MG63 (cell line): ENCODE measurements at regions not wholly inside any gene's neighbourhood (a gene's known extent, or its start where the extent isn't known, plus 50 kb on each side); places are given as distances from the start of the nearest gene placed in this dataset.

Experiments used
- DNase-seq: peaks from one replicate; pipeline ENCODE4 v3.0.0-alpha.2; 2020
- H3K27me3 ChIP-seq: fragments of 250-450 bp; sonication (Bioruptor Pico); 2 replicates; pipeline ENCODE4 v1.5.1; 2020; ENCODE audit warnings: mild to moderate bottlenecking, moderate library complexity
- H3K36me3 ChIP-seq: fragments of 250-450 bp; sonication (Bioruptor Pico); 2 replicates; pipeline ENCODE4 v1.5.1; 2020; ENCODE audit warnings: mild to moderate bottlenecking, moderate library complexity
- H3K4me3 ChIP-seq: fragments of 250-450 bp; sonication (Bioruptor Pico); 2 replicates; pipeline ENCODE4 v1.5.1; 2020; ENCODE audit warnings: mild to moderate bottlenecking, moderate library complexity
- H3K9me3 ChIP-seq: fragments of 250-450 bp; sonication (Bioruptor Pico); 2 replicates; pipeline ENCODE4 v1.5.1; 2020; ENCODE audit warnings: mild to moderate bottlenecking, moderate library complexity

DNA sequence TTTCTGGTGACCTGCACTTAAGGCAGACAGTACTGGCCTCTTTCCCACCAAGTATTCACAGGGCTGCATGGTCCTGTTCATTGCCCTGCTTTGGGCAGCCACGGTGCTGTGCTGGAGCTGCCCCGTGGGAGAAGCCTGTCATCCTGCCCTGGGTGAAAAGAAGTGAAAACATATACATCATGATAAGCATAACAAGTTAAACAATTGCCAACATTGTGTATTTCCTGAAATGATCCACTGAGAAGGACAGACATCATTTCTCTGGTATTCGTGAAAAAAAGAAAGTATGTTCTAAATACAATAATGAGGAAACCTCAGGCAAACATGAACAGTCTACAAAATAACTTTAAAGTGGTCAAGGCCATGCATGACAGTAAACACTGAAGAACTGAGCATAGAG lies 393.1 kb downstream of the TMEM135 start:
- DNase-seq = no peak
- Histone ChIP-seq H3K27me3 (no peaks in the 10 kb centered on the region), H3K4me3 (no peak overlapping the region), H3K36me3 (no peaks in the 10 kb centered on the region), H3K9me3 (no peaks in the 10 kb centered on the region)

DNA sequence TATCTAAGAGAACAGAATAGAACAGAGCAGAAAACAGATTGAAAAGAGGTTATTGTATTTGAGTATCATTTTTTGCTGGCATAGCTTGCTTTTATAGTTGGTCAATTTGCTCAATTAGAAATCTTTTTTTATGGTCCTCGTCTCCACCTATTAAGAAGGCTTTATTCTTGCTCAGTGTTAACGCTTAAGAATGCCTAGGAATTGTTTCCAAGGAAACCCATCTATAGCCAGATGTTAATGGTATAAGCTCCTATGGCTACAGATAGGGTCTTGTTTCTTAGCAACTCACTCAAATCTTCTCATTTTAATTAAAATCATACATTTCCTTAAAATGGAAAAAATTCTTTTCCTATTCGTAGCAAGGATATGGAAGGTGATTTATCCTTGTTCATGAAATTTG lies 392.3 kb downstream of the TMEM135 start:
- no peaks in the 10 kb centered on the region for H3K27me3 ChIP-seq
- no peak overlapping the region for H3K4me3 ChIP-seq
- H3K36me3 ChIP-seq = no peaks in the 10 kb centered on the region
- H3K9me3 ChIP-seq = no peaks in the 10 kb centered on the region
- DNase-seq = no peak

DNA sequence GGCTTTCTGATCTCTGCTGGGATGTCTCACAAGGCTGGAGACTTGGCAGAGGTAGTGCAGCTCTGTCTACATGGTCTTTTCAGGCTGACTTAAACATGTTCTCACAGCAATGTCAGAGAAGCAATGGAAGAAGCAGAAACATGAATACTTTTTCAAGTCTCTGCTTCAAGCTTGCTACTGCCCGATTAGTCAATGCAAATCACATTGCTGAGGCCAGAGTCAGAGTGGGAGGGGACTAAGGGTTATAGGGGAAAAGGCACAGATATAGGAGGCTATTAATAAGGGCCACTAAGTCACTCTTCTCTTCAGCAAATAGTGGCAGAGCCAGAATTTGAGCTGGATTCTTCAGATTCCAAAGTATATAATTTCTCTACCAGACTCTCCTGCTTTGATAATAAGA lies 390.5 kb downstream of the TMEM135 start:
- Histone ChIP-seq H3K27me3 (no peaks in the 10 kb centered on the region), H3K9me3 (no peaks in the 10 kb centered on the region), H3K4me3 (no peak overlapping the region), H3K36me3 (no peaks in the 10 kb centered on the region)
- peak; percentile 48 for DNase-seq

DNA sequence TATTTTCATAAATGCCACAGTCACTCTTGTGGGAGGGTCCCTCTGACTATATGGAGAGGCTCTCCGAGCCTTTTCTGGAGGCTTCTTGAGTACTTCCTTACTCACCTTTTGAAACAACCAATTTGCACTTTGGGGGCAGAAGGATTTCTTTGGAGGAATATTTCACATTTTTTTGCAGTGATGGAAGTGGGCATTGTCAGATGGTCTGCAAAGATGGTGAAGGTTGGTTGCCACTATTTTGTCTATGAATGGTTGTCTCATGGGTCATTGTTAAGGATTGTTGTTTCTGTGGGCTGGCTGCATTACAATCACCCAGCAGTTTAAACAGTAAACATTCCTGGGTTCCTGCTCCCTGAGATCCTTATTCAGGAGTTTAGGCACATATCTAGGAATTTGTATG lies 388.2 kb downstream of the TMEM135 start:
- Histone ChIP-seq H3K27me3 (no peaks in the 10 kb centered on the region), H3K9me3 (no peaks in the 10 kb centered on the region), H3K4me3 (no peak overlapping the region), H3K36me3 (no peaks in the 10 kb centered on the region)
- peak; percentile 33 for DNase-seq

DNA sequence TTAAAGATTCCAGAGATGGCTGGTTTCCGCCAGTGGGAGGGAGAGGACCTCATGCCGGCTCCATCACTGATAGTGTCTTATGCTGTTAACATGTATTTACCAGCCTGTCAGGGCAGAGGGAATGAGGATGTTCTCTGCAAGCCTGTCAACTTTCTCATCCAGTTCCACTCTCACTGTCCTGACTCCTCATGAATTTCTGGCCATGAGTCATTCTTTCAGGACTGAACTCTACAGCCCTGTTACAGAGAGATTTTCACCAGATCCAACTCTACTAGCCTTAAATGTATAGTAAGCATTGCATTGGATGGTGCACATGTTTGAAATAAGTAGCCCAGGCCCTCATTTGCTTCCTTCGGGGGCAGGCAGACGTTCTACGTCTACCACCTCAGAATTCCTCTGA lies 387.7 kb downstream of the TMEM135 start:
- H3K4me3 ChIP-seq = no peak overlapping the region
- no peak for DNase-seq
- no peaks in the 10 kb centered on the region for H3K9me3 ChIP-seq
- no peaks in the 10 kb centered on the region for H3K36me3 ChIP-seq
- H3K27me3 ChIP-seq = no peaks in the 10 kb centered on the region

DNA sequence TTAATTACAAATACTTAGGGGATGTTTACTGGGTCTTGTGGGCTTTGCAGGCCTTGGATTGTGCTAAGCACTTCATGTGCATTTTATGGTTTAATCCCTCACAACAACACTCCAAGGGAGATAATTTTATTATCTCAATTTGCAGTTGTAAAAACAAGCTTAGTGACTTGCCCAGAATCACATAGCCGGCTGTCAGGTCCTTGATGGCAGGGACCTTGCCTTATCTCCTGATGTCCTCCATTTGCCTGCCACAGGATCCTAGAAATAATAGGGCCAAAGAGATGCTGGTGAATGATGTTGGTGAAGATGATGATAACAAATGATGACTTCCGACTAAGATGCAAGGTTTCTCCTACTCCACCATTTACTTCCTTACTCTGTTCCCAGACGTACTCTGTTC lies 385.4 kb downstream of the TMEM135 start:
- H3K36me3 ChIP-seq = no peaks in the 10 kb centered on the region
- no peaks in the 10 kb centered on the region for H3K9me3 ChIP-seq
- no peak for DNase-seq
- no peaks in the 10 kb centered on the region for H3K27me3 ChIP-seq
- H3K4me3 ChIP-seq = no peak overlapping the region

DNA sequence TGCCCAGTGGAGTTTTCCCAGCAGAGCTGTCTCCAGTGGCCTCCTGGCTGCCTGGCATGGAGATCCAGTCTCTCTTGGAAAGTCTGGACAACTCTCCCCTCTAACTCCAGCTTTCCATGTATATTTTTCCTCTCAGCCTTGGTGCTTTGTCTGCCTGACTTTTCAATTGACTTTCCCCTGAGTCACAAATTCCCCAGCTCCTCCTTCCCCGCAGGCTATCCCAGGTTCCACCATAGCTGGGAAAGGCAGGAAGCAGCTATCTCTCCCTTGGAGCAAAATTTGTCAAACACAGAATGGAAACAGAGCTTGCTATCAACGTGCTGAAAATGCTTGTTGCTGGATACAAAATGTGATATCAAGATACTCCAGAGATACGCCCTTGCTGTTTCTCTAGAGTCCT lies 384.8 kb downstream of the TMEM135 start:
- no peak for DNase-seq
- H3K4me3 ChIP-seq = no peak overlapping the region
- no peaks in the 10 kb centered on the region for H3K36me3 ChIP-seq
- no peaks in the 10 kb centered on the region for H3K9me3 ChIP-seq
- H3K27me3 ChIP-seq = no peaks in the 10 kb centered on the region

DNA sequence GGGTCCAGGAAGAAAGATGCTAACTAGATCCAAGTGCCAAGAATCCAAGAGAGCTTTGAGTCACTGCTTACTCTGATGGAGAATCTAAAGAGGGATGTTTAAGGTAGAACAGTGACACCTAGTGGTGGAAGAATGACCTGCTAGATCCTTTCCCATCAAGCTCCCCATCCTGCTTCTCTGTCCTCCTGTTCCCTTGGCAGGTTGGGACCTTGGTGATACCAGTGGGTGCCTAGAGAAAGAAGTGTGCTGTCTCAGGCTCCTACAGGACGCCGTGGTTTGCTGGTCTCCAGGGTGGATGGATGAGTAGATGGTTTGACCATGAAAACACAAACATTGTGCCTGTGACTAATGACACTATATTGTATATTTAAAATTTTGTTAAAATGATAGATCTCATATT lies 383.7 kb downstream of the TMEM135 start:
- no peak for DNase-seq
- H3K9me3 ChIP-seq = no peaks in the 10 kb centered on the region
- no peak overlapping the region for H3K4me3 ChIP-seq
- H3K36me3 ChIP-seq = no peaks in the 10 kb centered on the region
- no peaks in the 10 kb centered on the region for H3K27me3 ChIP-seq

DNA sequence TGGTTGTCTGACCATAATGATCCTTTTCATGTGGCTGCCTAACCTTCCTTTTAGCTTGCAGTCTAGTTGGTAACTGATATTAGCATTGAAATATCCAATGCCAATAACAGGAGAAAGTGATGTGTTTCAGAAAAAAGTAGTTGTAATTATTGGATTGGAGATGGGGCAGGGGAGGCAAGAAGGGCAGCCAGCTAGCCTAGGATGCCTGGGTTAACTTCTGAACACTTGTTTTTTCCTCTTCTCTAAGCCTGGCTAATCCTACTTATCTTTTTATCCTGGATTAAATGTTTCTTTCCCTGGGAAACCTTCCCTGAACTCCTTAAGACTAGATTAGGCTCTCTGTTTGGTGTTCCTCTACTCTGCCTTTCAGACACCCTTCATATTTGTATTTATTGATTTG lies 380.2 kb downstream of the TMEM135 start:
- no peaks in the 10 kb centered on the region for H3K27me3 ChIP-seq
- no peaks in the 10 kb centered on the region for H3K9me3 ChIP-seq
- H3K4me3 ChIP-seq = no peak overlapping the region
- DNase-seq = no peak
- H3K36me3 ChIP-seq = no peaks in the 10 kb centered on the region

DNA sequence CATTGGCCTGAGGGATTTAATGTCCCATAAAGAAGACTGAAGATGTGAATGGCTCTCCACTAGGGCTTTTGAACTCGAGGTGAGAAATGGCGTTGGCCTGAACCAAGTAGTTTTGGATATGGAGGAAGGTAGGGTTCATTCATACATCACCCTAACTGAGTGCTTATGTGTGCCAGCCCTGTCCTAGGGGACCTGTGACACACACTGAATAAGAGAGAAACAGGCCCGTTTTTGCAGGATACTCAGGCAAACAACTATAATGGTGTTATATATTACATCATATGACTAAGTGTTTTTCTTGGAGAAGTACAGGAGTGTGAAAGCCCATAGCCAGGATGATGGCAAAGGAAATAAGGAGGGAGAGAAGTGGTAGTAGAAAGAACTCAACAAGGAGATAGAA lies 368.1 kb downstream of the TMEM135 start:
- Histone ChIP-seq H3K36me3 (no peaks in the 10 kb centered on the region), H3K27me3 (no peaks in the 10 kb centered on the region), H3K4me3 (no peak overlapping the region), H3K9me3 (peaks cover 7% of the 10 kb centered on the region; the same call in 1 of the 2 replicates)
- DNase-seq = peak; percentile 74

DNA sequence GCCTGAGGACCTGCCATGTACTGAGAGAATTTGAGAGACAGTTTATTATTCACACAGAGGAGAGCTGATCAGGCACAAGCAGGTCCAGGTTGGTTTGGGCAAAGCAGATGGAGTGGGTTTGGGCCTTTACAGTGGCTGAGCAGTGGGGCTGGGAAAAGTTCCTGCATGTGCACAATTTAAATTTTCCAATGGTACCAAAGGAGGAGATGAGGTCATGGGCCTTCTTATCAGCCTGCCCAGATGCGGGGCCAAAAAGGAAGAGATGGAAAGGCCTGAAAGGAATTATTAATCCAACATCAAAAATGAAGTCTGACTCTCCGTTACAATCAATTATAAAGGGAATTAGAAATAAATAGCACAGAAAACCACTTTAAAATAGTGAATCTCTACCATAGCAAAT lies 367.6 kb downstream of the TMEM135 start:
- Histone ChIP-seq H3K27me3 (no peaks in the 10 kb centered on the region), H3K4me3 (no peak overlapping the region), H3K9me3 (peaks cover 7% of the 10 kb centered on the region; the same call in 1 of the 2 replicates), H3K36me3 (no peaks in the 10 kb centered on the region)
- DNase-seq = no peak

DNA sequence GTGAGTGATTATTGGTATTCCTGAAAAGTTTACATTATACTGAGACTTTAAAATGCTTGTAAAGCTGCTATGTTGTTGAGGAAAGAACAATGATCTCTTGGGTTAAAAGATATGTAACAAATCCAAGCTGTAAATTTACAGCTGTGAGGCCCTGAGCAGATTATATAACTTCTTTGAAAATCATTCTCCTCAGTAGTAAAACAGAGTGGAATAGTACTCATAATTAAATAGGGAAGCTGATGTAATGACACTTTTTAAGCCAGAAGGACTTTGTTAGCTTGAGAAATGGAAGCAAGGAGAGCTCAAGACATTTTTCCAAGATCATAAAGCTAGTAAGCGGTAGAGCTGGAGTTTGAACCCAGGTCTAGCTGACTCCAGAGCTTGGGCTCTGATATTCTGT lies 363.9 kb downstream of the TMEM135 start:
- H3K36me3 ChIP-seq = no peaks in the 10 kb centered on the region
- no peaks in the 10 kb centered on the region for H3K27me3 ChIP-seq
- no peak for DNase-seq

DNA sequence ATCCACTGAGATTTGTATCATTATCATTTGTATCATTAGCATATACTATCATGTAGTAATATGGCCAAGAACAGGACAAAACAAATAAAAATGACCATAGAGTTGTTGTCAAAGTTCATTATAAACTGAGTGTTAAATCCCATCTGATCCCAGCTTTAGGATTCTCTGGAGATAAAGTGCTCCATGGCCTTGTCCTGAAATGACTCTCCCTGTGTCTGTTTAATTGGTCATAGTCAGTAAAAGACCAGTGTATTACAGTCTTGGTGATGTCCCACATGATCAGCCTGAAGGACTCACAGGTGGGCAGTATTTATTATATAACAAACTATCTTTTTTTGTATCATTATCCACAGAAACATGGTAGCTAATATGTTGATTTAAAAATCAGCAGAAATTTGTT lies 361.6 kb downstream of the TMEM135 start:
- peaks cover 4% of the 10 kb centered on the region; the same call in 1 of the 2 replicates for H3K9me3 ChIP-seq
- DNase-seq = no peak
- no peaks in the 10 kb centered on the region for H3K36me3 ChIP-seq
- no peak overlapping the region for H3K4me3 ChIP-seq
- no peaks in the 10 kb centered on the region for H3K27me3 ChIP-seq

More for the DNA sequence above, 363.9 kb downstream of the TMEM135 start:
- Histone ChIP-seq H3K9me3 (peaks cover 7% of the 10 kb centered on the region; the same call in 1 of the 2 replicates), H3K4me3 (no peak overlapping the region)

DNA sequence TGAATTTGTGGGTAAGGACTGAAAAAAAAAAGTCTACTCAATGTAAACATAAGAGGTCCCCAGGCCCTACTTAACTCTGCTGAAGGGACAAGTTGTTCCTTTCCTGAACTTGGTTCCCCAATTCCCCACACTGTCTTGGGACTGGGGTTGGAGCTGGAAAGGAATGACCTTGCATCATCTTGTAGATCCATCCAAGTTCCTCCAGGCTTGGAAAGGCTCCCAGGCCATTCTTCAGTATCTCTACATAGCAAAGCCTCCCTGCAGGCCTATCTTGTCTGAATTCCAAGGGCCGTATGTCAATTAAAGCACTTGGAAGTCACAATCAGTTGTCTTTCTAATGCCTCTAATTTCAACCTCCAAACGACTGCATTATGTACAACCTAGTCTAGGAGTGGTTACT lies 361.2 kb downstream of the TMEM135 start:
- peak; percentile 49 for DNase-seq
- Histone ChIP-seq H3K36me3 (no peaks in the 10 kb centered on the region), H3K27me3 (no peaks in the 10 kb centered on the region), H3K4me3 (no peak overlapping the region), H3K9me3 (no peaks in the 10 kb centered on the region)

DNA sequence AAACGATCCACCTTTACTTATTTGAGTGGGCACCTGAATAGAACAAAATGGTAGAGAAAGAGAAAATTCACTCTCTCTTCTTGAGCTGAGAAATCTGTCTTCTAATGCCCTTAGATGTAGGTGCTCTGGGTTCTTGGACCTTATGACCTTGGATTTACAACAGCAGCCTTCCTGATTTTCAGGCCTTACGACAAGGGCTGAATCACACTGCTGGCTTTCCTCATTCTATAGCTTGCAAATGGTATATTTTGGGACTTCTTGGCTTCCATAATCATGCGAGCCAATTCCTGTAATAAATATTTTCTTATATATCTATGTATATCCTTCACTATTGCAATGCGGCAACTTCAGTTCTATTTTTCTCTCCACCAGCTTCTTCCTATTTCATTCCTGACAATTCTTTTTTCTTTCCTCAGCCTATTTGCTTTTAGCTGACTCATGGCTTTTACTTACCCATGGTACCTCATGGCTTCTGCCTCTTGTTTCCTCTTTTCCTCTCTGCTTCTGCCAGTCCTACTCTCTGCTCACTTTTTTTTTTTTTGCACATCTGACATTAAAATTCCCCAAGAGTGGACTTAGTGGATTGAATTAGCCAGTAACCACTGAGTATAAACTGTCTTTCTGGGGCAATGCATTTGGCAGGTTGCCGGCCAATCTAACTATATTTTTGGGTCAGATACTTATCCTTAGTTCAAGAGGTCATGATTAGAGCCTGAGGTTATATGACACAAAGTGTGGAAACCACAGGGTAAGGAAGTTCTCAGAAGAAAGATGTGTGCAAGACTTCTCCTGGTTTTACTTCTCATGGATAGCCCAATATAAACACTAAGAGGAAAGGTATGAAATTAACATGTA lies 359.5 kb downstream of the TMEM135 start:
- Histone ChIP-seq H3K36me3 (no peaks in the 10 kb centered on the region), H3K27me3 (no peaks in the 10 kb centered on the region)
- no peak for DNase-seq

DNA sequence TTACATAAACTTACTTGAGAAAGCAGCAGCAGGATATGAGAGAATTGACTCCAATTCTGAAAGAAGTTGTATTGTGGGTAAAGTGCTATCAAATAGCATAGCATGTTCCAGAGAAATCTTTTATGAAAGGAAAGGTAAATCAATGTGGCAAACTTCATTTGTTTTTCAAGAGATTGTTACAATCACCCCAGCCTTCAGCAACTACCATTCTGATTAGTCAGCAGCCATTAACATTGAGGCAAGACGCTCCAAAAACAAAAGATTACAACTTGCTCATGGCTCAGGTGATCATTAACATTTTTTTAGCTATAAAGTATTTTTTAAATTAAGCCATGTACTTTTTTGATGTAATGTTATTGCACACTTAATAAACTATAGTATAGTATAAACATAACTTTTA lies 357.2 kb downstream of the TMEM135 start:
- Histone ChIP-seq H3K4me3 (no peak overlapping the region), H3K27me3 (no peaks in the 10 kb centered on the region), H3K36me3 (no peaks in the 10 kb centered on the region), H3K9me3 (no peaks in the 10 kb centered on the region)
- DNase-seq = no peak

More for the DNA sequence above, 359.5 kb downstream of the TMEM135 start:
- Histone ChIP-seq H3K4me3 (no peak overlapping the region), H3K9me3 (no peaks in the 10 kb centered on the region)

DNA sequence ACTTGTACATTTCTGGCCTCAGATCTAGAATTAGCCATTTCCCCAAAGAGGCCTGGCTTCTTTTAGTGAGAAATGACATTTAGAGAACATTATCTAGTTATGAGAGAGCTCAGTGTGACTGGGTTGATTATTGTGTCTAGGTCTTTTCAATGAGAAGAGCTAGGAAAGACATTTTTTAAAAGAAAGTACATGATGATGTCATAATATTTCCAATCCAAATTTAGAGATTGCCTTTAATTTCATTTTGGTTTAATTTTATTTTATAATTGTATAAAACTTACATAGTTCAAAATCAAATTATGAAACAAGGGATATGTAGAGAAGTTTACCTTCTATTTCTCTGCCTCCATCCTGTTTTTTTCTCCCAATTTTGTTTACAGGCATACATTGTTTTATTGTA lies 354.9 kb downstream of the TMEM135 start:
- Histone ChIP-seq H3K4me3 (no peak overlapping the region), H3K36me3 (no peaks in the 10 kb centered on the region), H3K9me3 (no peaks in the 10 kb centered on the region), H3K27me3 (no peaks in the 10 kb centered on the region)
- DNase-seq = no peak

DNA sequence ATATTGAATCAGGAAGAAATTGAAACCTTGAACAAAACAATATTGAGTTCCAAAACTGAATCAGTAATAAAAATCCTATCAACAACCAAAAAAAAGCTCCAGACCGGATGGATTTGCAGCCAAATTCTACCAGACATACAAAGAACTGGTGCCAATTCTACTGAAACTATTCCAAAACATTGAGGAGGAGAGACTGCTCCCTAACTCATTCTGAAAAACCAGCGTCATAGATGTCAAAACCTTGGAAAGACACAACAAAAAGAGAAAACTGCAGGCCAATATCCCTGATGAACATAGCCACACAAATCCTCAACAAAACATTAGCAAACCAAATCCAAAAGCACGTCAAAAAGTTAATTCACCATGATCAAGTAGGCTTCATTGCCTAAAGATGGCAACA lies 353.8 kb downstream of the TMEM135 start:
- Histone ChIP-seq H3K36me3 (no peaks in the 10 kb centered on the region), H3K4me3 (no peak overlapping the region), H3K27me3 (no peaks in the 10 kb centered on the region), H3K9me3 (no peaks in the 10 kb centered on the region)
- DNase-seq = no peak
